HepG2 (cell line): ENCODE measurements at regions not wholly inside any gene's neighbourhood (a gene's known extent, or its start where the extent isn't known, plus 50 kb on each side); places are given as distances from the start of the nearest gene placed in this dataset.

Source experiments
- TBL1XR1 ChIP-seq: fragments of 150-350 bp; IDR thresholded peaks from 2 replicates; pipeline ENCODE4 v1.6.1; 2014; ENCODE audit warnings: borderline replicate concordance, low read length; ENCODE audit not compliant: partially characterized antibody
- ZBTB34 ChIP-seq: sonication (generic); formaldehyde crosslinking; IDR thresholded peaks from 2 replicates; pipeline ENCODE4 v1.8.0; 2022; ENCODE audit warnings: mild to moderate bottlenecking, missing genetic modification reagents
- ZFP90 ChIP-seq: sonication (generic); formaldehyde crosslinking; IDR thresholded peaks from 2 replicates; pipeline ENCODE4 v1.8.0; 2022; ENCODE audit warnings: missing genetic modification reagents, mild to moderate bottlenecking, inconsistent platforms, borderline replicate concordance
- TF ChIP-seq, protein P1 (sequence below): sonication (generic); formaldehyde crosslinking; IDR thresholded peaks from 2 replicates; pipeline ENCODE4 v1.5.0; 2020; ENCODE audit warnings: mild to moderate bottlenecking, missing genetic modification reagents, borderline replicate concordance
- TF ChIP-seq, protein P2 (sequence below): sonication (generic); formaldehyde crosslinking; IDR thresholded peaks from 2 replicates; pipeline ENCODE4 v1.4.0; 2020; ENCODE audit warnings: low read depth, mild to moderate bottlenecking, missing genetic modification reagents

DNA sequence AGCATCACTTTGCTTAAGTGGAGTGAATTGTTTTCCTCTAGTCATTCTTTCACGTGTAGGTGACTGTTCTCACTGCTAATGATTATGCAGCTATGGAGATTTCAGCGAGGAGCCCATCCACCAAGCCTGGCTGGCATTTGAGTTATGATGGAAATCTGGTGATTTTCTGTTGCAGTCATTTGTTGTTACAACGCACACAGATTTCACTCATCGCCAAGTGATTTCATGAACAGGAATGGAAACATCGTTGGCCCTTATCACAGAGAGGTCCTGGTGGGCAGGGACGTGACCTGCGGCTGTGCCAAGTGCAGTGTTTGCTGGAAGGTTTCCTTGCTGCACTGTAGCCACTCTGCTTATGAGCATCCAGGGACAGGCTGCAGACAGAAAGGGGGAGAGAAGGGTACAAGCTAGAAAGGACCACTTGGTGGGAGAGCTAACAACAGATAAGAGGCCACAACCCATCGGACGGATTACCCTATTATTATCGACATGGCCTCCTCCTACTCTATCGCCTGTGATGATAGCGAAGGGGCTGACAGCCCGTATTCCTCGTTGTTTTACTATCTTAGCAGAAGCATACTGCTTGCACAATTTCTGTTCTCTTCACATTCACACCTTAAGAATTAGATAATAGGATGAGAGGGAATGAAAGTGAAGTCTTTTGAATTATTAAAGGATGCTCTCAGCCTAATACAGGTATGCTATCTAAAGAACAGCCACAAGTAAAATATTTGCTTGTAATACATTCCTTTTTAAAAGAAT, 99.0 kb upstream of the PITRM1 start (continued):
- TF ChIP-seq, protein P1, sequence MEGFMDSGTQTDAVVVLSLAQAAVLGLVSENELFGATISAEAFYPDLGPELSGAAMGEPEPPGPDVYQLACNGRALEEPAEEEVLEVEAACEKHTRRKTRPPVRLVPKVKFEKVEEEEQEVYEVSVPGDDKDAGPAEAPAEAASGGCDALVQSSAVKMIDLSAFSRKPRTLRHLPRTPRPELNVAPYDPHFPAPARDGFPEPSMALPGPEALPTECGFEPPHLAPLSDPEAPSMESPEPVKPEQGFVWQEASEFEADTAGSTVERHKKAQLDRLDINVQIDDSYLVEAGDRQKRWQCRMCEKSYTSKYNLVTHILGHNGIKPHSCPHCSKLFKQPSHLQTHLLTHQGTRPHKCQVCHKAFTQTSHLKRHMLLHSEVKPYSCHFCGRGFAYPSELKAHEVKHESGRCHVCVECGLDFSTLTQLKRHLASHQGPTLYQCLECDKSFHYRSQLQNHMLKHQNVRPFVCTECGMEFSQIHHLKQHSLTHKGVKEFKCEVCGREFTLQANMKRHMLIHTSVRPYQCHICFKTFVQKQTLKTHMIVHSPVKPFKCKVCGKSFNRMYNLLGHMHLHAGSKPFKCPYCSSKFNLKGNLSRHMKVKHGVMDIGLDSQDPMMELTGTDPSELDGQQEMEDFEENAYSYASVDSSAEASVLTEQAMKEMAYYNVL (CRISPR knock-in tag), result no peak
- TF ChIP-seq ZFP90 (CRISPR knock-in tag), result no peak
- no peak for TF ChIP-seq TBL1XR1
- TF ChIP-seq, protein P2, sequence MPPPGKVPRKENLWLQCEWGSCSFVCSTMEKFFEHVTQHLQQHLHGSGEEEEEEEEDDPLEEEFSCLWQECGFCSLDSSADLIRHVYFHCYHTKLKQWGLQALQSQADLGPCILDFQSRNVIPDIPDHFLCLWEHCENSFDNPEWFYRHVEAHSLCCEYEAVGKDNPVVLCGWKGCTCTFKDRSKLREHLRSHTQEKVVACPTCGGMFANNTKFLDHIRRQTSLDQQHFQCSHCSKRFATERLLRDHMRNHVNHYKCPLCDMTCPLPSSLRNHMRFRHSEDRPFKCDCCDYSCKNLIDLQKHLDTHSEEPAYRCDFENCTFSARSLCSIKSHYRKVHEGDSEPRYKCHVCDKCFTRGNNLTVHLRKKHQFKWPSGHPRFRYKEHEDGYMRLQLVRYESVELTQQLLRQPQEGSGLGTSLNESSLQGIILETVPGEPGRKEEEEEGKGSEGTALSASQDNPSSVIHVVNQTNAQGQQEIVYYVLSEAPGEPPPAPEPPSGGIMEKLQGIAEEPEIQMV (CRISPR knock-in tag), result no peak
- no peak for TF ChIP-seq ZBTB34 (CRISPR knock-in tag)
- TF ChIP-seq, all 625 proteins: peak for 0
